ENCODE measurements at regions not wholly inside any gene's neighbourhood (a gene's known extent, or its start where the extent isn't known, plus 50 kb on each side); places are given as distances from the start of the nearest gene placed in this dataset.
A peak's percentile ranks its signal among the peaks of the same experiment; 100 is the strongest.

GRCh38 chr3:110799271-110799670 lies 272.3 kb upstream of the NECTIN3 start:
- POLR2A ChIA-PET (ENCODE audit: unreplicated experiment): no interaction called here
- Histone ChIP-seq H2AFZ (ENCODE audit: low read length) (no peak overlapping the region), H3K9ac (ENCODE audit: low read length) (no peak overlapping the region), H3K36me3 (ENCODE audit: low read depth, low read length) (no peaks in the 10 kb centered on the region), H4K20me1 (ENCODE audit: low read length) (no peaks in the 10 kb centered on the region), H3K4me1 (ENCODE audit: insufficient read depth, low read length) (no peaks in the 10 kb centered on the region), H3K9me3 (ENCODE audit: low read length) (no peaks in the 10 kb centered on the region), H3K4me3 (ENCODE audit: low read length) (no peak overlapping the region), H3K27me3 (ENCODE audit: low read length) (no peaks in the 10 kb centered on the region), H3K27ac (ENCODE audit: low read length) (no peak overlapping the region), H3K9me2 (replicated peaks; ENCODE audit: low read length) (no peaks in the 10 kb centered on the region), H3K79me2 (ENCODE audit: low read length) (no peaks in the 10 kb centered on the region), H3K4me2 (ENCODE audit: low read length) (no peak overlapping the region), H3F3A (ENCODE audit: low read length, unreplicated experiment) (no peaks in the 10 kb centered on the region)
- CTCF ChIA-PET: no interaction called here
- intact Hi-C loops (cut with micrococcal nuclease): loop anchor here (10.0 kb wide), 1 partner anchor 414 kb away; no protein-coding TSS in a partner anchor
- DNase-seq (peak; percentile 19), ATAC-seq (no peak)
- BruUV-seq (replicated peaks): no TSS peak
- TF ChIP-seq, protein P1, sequence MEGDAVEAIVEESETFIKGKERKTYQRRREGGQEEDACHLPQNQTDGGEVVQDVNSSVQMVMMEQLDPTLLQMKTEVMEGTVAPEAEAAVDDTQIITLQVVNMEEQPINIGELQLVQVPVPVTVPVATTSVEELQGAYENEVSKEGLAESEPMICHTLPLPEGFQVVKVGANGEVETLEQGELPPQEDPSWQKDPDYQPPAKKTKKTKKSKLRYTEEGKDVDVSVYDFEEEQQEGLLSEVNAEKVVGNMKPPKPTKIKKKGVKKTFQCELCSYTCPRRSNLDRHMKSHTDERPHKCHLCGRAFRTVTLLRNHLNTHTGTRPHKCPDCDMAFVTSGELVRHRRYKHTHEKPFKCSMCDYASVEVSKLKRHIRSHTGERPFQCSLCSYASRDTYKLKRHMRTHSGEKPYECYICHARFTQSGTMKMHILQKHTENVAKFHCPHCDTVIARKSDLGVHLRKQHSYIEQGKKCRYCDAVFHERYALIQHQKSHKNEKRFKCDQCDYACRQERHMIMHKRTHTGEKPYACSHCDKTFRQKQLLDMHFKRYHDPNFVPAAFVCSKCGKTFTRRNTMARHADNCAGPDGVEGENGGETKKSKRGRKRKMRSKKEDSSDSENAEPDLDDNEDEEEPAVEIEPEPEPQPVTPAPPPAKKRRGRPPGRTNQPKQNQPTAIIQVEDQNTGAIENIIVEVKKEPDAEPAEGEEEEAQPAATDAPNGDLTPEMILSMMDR (conservative IDR thresholded peaks at IDR 0.05; ENCODE audit: low read depth, low read length): no peak
- no peak for TF ChIP-seq EZH2phosphoT487 (IDR thresholded peaks at IDR 0.05; ENCODE audit: borderline replicate concordance, low read length)
- TF ChIP-seq EZH2 (IDR thresholded peaks at IDR 0.05; ENCODE audit: low read length, unreplicated experiment): no peak

DNA sequence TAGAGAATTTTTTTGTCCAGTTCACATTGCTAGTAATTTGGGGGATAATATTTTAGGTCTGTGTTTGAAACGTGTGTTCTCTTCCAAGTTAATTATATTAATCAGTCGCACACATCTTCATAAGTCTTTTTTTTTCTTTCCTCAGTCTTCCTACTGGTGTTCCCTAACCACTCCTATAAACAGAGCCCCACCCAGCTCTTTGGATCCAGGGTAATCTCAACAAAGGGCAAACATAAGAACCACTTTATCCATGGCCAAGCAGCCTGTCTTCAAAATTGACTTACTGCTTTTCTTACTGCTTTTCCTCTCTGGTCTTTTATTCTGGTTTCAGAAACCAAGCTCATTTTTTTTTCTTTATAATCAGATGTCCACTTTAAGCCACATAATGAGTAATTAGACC lies 266.8 kb upstream of the NECTIN3 start:
- Histone ChIP-seq H3K36me3 (ENCODE audit: low read depth, low read length) (no peaks in the 10 kb centered on the region), H3K9me3 (ENCODE audit: low read length) (no peaks in the 10 kb centered on the region), H3K4me1 (ENCODE audit: insufficient read depth, low read length) (peaks cover 28% of the 10 kb centered on the region), H3K79me2 (ENCODE audit: low read length) (no peaks in the 10 kb centered on the region), H3K9ac (ENCODE audit: low read length) (no peak overlapping the region), H3K4me3 (ENCODE audit: low read length) (no peak overlapping the region), H3K9me2 (replicated peaks; ENCODE audit: low read length) (no peaks in the 10 kb centered on the region), H3F3A (ENCODE audit: low read length, unreplicated experiment) (no peaks in the 10 kb centered on the region), H3K4me2 (ENCODE audit: low read length) (no peak overlapping the region), H4K20me1 (ENCODE audit: low read length) (no peaks in the 10 kb centered on the region), H2AFZ (ENCODE audit: low read length) (no peak overlapping the region), H3K27me3 (ENCODE audit: low read length) (no peaks in the 10 kb centered on the region), H3K27ac (ENCODE audit: low read length) (no peak overlapping the region)
- ChIA-PET POLR2A (ENCODE audit: unreplicated experiment) (no interaction called here), CTCF (no interaction called here)
- DNase-seq (no peak), ATAC-seq (no peak)
- intact Hi-C loops (cut with micrococcal nuclease): no loop called here
- TF ChIP-seq EZH2 (IDR thresholded peaks at IDR 0.05; ENCODE audit: low read length, unreplicated experiment) (no peak), EZH2phosphoT487 (IDR thresholded peaks at IDR 0.05; ENCODE audit: borderline replicate concordance, low read length) (no peak)
- TF ChIP-seq, protein P1 (conservative IDR thresholded peaks at IDR 0.05; ENCODE audit: low read depth, low read length): no peak
- BruUV-seq (replicated peaks): no TSS peak

DNA sequence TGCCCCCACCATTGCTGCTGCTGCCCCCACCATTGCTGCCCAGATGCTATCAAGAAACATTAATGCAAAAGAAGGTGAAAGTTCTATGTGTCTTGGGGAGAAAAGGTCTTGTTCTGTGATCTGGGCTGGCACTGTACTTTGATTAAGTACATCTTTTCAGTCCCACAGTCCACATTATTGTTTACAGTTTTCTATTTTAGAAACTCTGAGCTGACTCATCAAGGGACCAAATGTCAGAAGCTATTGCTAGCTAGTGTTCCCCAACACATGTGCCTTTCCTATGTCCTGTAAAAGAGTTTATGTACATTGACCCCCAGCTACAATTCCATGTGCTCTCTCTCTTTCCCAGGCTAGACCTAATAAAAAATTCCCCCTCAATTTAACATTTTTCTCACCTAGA lies 264.7 kb upstream of the NECTIN3 start:
- Histone ChIP-seq H3K4me3 (ENCODE audit: low read length) (no peak overlapping the region), H3K79me2 (ENCODE audit: low read length) (no peaks in the 10 kb centered on the region), H2AFZ (ENCODE audit: low read length) (no peak overlapping the region), H3K27ac (ENCODE audit: low read length) (no peak overlapping the region), H3F3A (ENCODE audit: low read length, unreplicated experiment) (no peaks in the 10 kb centered on the region), H3K9me2 (replicated peaks; ENCODE audit: low read length) (no peaks in the 10 kb centered on the region), H3K9ac (ENCODE audit: low read length) (no peak overlapping the region), H3K4me1 (ENCODE audit: insufficient read depth, low read length) (peaks cover 46% of the 10 kb centered on the region), H4K20me1 (ENCODE audit: low read length) (no peaks in the 10 kb centered on the region), H3K36me3 (ENCODE audit: low read depth, low read length) (no peaks in the 10 kb centered on the region), H3K4me2 (ENCODE audit: low read length) (no peak overlapping the region), H3K9me3 (ENCODE audit: low read length) (no peaks in the 10 kb centered on the region), H3K27me3 (ENCODE audit: low read length) (no peaks in the 10 kb centered on the region)
- TF ChIP-seq EZH2phosphoT487 (IDR thresholded peaks at IDR 0.05; ENCODE audit: borderline replicate concordance, low read length): no peak
- TF ChIP-seq EZH2 (IDR thresholded peaks at IDR 0.05; ENCODE audit: low read length, unreplicated experiment): no peak
- TF ChIP-seq, protein P1 (conservative IDR thresholded peaks at IDR 0.05; ENCODE audit: low read depth, low read length): no peak
- DNase-seq: no peak
- ChIA-PET POLR2A (ENCODE audit: unreplicated experiment) (no interaction called here), CTCF (no interaction called here)
- intact Hi-C loops (cut with micrococcal nuclease): no loop called here
- peak; percentile 25; the same call in 1 of the 2 replicates for ATAC-seq
- BruUV-seq (replicated peaks): no TSS peak

Measured in PC-3 (cell line).